ENCODE measurements at regions not wholly inside any gene's neighbourhood (a gene's known extent, or its start where the extent isn't known, plus 50 kb on each side); places are given as distances from the start of the nearest gene placed in this dataset.

GRCh38 chr16:6204945-6205344 lies 1107.3 kb upstream of the EEF2KMT start:
- no peaks in the 10 kb centered on the region for H3K36me3 ChIP-seq
- no peak overlapping the region for H3K27ac ChIP-seq
- TF ChIP-seq CTCF (IDR thresholded peaks at IDR 0.05), result no peak
- no peak overlapping the region for H3K4me3 ChIP-seq (ENCODE audit: low read depth in 1 of 2, low read length in 1 of 2)
- H3K4me1 ChIP-seq (ENCODE audit: control insufficient read depth in 1 of 2, insufficient read depth in 1 of 2, low read depth in 1 of 2, low read length in 1 of 2), result no peaks in the 10 kb centered on the region
- H3K27me3 ChIP-seq, result no peaks in the 10 kb centered on the region
- no peaks in the 10 kb centered on the region for H3K9me3 ChIP-seq

- H3K4me3 ChIP-seq (ENCODE audit: low read depth in 1 of 2, low read length in 1 of 2), result no peak overlapping the region
- no peaks in the 10 kb centered on the region for H3K27me3 ChIP-seq
- H3K4me1 ChIP-seq (ENCODE audit: control insufficient read depth in 1 of 2, insufficient read depth in 1 of 2, low read depth in 1 of 2, low read length in 1 of 2), result no peaks in the 10 kb centered on the region
- no peaks in the 10 kb centered on the region for H3K9me3 ChIP-seq
- no peaks in the 10 kb centered on the region for H3K36me3 ChIP-seq
- no peak for TF ChIP-seq CTCF (IDR thresholded peaks at IDR 0.05)
- no peak overlapping the region for H3K27ac ChIP-seq
Measured at GRCh38 chr16:6200861-6201260, 1103.3 kb upstream of the EEF2KMT start.

- no peak overlapping the region for H3K27ac ChIP-seq
- TF ChIP-seq CTCF (IDR thresholded peaks at IDR 0.05), result no peak
Measured at GRCh38 chr16:6200271-6200670, 1102.7 kb upstream of the EEF2KMT start.

GRCh38 chr16:6195966-6196365 lies 1098.4 kb upstream of the EEF2KMT start:
- no peaks in the 10 kb centered on the region for H3K4me1 ChIP-seq (ENCODE audit: control insufficient read depth in 1 of 2, insufficient read depth in 1 of 2, low read depth in 1 of 2, low read length in 1 of 2)
- no peaks in the 10 kb centered on the region for H3K27me3 ChIP-seq
- no peaks in the 10 kb centered on the region for H3K36me3 ChIP-seq
- no peak for TF ChIP-seq CTCF (IDR thresholded peaks at IDR 0.05)
- H3K4me3 ChIP-seq (ENCODE audit: low read depth in 1 of 2, low read length in 1 of 2), result no peak overlapping the region
- no peak overlapping the region for H3K27ac ChIP-seq
- no peaks in the 10 kb centered on the region for H3K9me3 ChIP-seq

More at GRCh38 chr16:6200271-6200670, 1102.7 kb upstream of the EEF2KMT start:
- Histone ChIP-seq H3K36me3 (no peaks in the 10 kb centered on the region), H3K27me3 (no peaks in the 10 kb centered on the region), H3K9me3 (no peaks in the 10 kb centered on the region), H3K4me3 (ENCODE audit: low read depth in 1 of 2, low read length in 1 of 2) (no peak overlapping the region), H3K4me1 (ENCODE audit: control insufficient read depth in 1 of 2, insufficient read depth in 1 of 2, low read depth in 1 of 2, low read length in 1 of 2) (no peaks in the 10 kb centered on the region)

- no peak overlapping the region for H3K27ac ChIP-seq
- no peaks in the 10 kb centered on the region for H3K36me3 ChIP-seq
- H3K4me3 ChIP-seq (ENCODE audit: low read depth in 1 of 2, low read length in 1 of 2), result no peak overlapping the region
- H3K27me3 ChIP-seq, result no peaks in the 10 kb centered on the region
- no peak for TF ChIP-seq CTCF (IDR thresholded peaks at IDR 0.05)
- no peaks in the 10 kb centered on the region for H3K4me1 ChIP-seq (ENCODE audit: control insufficient read depth in 1 of 2, insufficient read depth in 1 of 2, low read depth in 1 of 2, low read length in 1 of 2)
- no peaks in the 10 kb centered on the region for H3K9me3 ChIP-seq
Measured at GRCh38 chr16:6193718-6194117, 1096.1 kb upstream of the EEF2KMT start.

- Histone ChIP-seq H3K9me3 (no peaks in the 10 kb centered on the region), H3K4me1 (ENCODE audit: control insufficient read depth in 1 of 2, insufficient read depth in 1 of 2, low read depth in 1 of 2, low read length in 1 of 2) (no peaks in the 10 kb centered on the region), H3K27ac (no peak overlapping the region), H3K4me3 (ENCODE audit: low read depth in 1 of 2, low read length in 1 of 2) (no peak overlapping the region), H3K27me3 (no peaks in the 10 kb centered on the region), H3K36me3 (no peaks in the 10 kb centered on the region)
- no peak for TF ChIP-seq CTCF (IDR thresholded peaks at IDR 0.05)
Measured at GRCh38 chr16:6192984-6193383, 1095.4 kb upstream of the EEF2KMT start.

All from neutrophil (primary cell).